ENCODE measurements at regions not wholly inside any gene's neighbourhood (a gene's known extent, or its start where the extent isn't known, plus 50 kb on each side); places are given as distances from the start of the nearest gene placed in this dataset.
A peak's percentile ranks its signal among the peaks of the same experiment; 100 is the strongest.

DNA sequence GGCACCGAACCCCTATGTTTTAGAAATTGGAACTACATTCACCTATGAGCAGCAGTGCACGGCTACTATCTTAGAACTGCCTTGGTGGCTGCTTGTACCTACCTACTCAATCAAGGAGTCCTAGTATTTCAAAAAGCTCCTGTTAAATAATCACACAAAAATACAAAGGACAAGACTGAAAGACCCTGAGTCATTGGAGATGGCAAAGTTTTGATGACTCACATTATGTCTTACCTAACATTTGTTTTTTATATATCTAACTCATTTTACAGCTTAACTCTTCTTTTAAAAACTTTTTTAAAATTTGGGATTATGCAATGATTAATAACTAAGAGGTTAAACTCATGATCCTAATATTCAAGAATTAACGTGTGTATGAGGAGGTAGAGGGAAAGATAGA, 1206.0 kb upstream of the TMPRSS15 start:
- Mint-ChIP-seq H3K27me3 (ENCODE audit: insufficient read depth, unreplicated experiment) (no peaks in the 10 kb centered on the region), H3K4me3 (ENCODE audit: unreplicated experiment) (no peak overlapping the region), H3K27ac (ENCODE audit: low read depth, unreplicated experiment) (no peak overlapping the region), H3K4me1 (ENCODE audit: insufficient read depth, unreplicated experiment) (peaks cover 6% of the 10 kb centered on the region), H3K36me3 (ENCODE audit: insufficient read depth, unreplicated experiment) (no peaks in the 10 kb centered on the region), H3K9me3 (ENCODE audit: unreplicated experiment) (peaks cover 7% of the 10 kb centered on the region)
- CTCF ChIA-PET: no interaction called here
- POLR2A ChIA-PET: interaction anchor here (0.6 kb wide), 1 partner anchor 1185 kb away, joined by 3 read pairs; no protein-coding TSS in a partner anchor
- intact Hi-C loops (cut with micrococcal nuclease): no loop called here
- no TSS peak for BruUV-seq (replicated peaks)
- DNase-seq (ENCODE audit: unreplicated experiment): peak; percentile 62
- no peak for TF ChIP-seq CTCF (IDR thresholded peaks at IDR 0.05; ENCODE audit: unreplicated experiment)

DNA sequence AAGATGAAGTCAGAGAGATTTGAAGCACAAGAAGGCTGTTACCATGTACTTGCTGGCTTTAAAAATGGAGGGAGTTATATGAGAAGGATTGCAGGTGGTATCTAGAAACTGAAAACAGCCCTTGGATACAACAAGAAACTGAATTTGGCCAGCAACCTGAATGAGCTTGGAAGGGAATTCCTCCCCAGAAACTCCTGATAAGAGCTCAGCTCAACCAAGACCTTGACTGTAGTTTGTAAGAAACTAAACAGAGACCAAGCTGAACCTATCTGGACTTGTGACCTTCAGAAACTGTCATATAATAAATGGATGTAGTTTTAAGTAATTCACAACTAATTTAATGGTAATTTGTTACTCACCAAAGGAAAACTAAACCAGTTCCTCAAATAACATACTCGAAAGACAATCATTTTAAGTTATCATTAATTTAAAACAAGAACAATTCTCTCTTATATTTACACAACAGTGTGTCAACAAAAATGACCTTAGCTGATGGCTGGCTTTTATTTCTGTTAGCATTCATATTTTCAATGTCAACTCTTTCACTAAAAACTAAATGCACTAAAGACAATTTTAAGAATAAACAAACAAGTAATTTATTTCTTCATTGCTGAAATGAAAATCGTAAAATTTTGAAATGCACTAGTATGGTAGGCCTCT, 1218.4 kb upstream of the TMPRSS15 start:
- Mint-ChIP-seq H3K36me3 (ENCODE audit: insufficient read depth, unreplicated experiment) (no peaks in the 10 kb centered on the region), H3K27me3 (ENCODE audit: insufficient read depth, unreplicated experiment) (no peaks in the 10 kb centered on the region), H3K4me3 (ENCODE audit: unreplicated experiment) (no peak overlapping the region), H3K9me3 (ENCODE audit: unreplicated experiment) (peaks cover 13% of the 10 kb centered on the region), H3K27ac (ENCODE audit: low read depth, unreplicated experiment) (no peak overlapping the region), H3K4me1 (ENCODE audit: insufficient read depth, unreplicated experiment) (no peaks in the 10 kb centered on the region)
- CTCF ChIA-PET: no interaction called here
- TF ChIP-seq CTCF (IDR thresholded peaks at IDR 0.05; ENCODE audit: unreplicated experiment): no peak
- intact Hi-C loops (cut with micrococcal nuclease): no loop called here
- POLR2A ChIA-PET: interaction anchor here (0.5 to 0.7 kb wide), 2 partner anchors 574 to 1093 kb away, joined by 3 read pairs; no protein-coding TSS in a partner anchor
- no TSS peak for BruUV-seq (replicated peaks)
- no peak for DNase-seq (ENCODE audit: unreplicated experiment)

DNA sequence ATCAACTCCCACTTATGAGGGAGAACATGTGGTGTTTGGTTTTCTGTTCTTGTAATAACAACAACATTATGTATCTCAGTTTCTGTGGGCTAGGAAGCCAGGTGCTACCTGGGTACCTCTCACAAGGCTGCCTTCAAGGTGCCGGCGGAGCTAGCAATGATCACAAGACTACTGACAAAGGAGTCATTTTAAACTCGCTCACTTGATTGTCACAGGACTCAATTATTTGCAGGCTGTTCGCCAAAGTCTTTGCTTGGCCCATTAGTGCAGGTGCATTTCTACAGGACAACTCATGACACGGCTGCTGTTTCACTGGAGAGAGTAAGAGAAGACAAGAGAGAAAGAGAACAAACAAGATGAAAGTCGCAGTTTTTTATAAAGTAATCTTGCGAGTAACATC, 1237.4 kb upstream of the TMPRSS15 start:
- H3K4me3 Mint-ChIP-seq (ENCODE audit: unreplicated experiment): no peak overlapping the region
- H3K27ac Mint-ChIP-seq (ENCODE audit: low read depth, unreplicated experiment): no peak overlapping the region
- intact Hi-C loops (cut with micrococcal nuclease): no loop called here
- H3K4me1 Mint-ChIP-seq (ENCODE audit: insufficient read depth, unreplicated experiment): no peaks in the 10 kb centered on the region
- no TSS peak for BruUV-seq (replicated peaks)
- H3K36me3 Mint-ChIP-seq (ENCODE audit: insufficient read depth, unreplicated experiment): no peaks in the 10 kb centered on the region
- ChIA-PET CTCF (no interaction called here), POLR2A (no interaction called here)
- H3K27me3 Mint-ChIP-seq (ENCODE audit: insufficient read depth, unreplicated experiment): no peaks in the 10 kb centered on the region
- H3K9me3 Mint-ChIP-seq (ENCODE audit: unreplicated experiment): no peaks in the 10 kb centered on the region
- DNase-seq (ENCODE audit: unreplicated experiment): no peak
- no peak for TF ChIP-seq CTCF (IDR thresholded peaks at IDR 0.05; ENCODE audit: unreplicated experiment)

DNA sequence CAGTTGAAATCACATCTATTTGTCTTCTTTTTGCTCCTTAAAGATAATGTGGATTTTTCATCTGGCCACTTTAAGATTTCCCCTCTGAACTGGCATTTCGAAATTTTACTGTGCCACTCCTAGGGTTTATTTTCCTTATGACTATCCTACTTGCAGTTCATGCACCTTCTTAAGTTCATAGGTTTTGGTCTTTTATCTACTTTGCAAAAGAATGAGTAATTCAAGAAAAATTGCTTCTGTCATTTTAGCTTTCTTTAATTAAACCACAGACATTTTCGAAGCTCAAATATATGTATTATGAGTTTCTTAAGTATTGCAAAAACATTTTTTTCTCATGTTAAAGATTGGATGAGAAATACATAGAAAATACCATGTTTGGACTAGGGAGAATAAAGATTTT, 1244.8 kb upstream of the TMPRSS15 start:
- no TSS peak for BruUV-seq (replicated peaks)
- no peak for TF ChIP-seq CTCF (IDR thresholded peaks at IDR 0.05; ENCODE audit: unreplicated experiment)
- no peak overlapping the region for H3K4me3 Mint-ChIP-seq (ENCODE audit: unreplicated experiment)
- ChIA-PET POLR2A (interaction anchor here (0.6 kb wide), 1 partner anchor 31 kb away, joined by 3 read pairs; no protein-coding TSS in a partner anchor), CTCF (interaction anchor here (1.2 kb wide), 1 partner anchor 140 kb away, joined by 4 read pairs; no protein-coding TSS in a partner anchor)
- no peaks in the 10 kb centered on the region for H3K36me3 Mint-ChIP-seq (ENCODE audit: insufficient read depth, unreplicated experiment)
- H3K27ac Mint-ChIP-seq (ENCODE audit: low read depth, unreplicated experiment): no peak overlapping the region
- H3K9me3 Mint-ChIP-seq (ENCODE audit: unreplicated experiment): peaks cover 7% of the 10 kb centered on the region
- no peaks in the 10 kb centered on the region for H3K27me3 Mint-ChIP-seq (ENCODE audit: insufficient read depth, unreplicated experiment)
- peak; percentile 54 for DNase-seq (ENCODE audit: unreplicated experiment)
- H3K4me1 Mint-ChIP-seq (ENCODE audit: insufficient read depth, unreplicated experiment): peaks cover 15% of the 10 kb centered on the region
- intact Hi-C loops (cut with micrococcal nuclease): no loop called here
